ENCODE measurements at regions not wholly inside any gene's neighbourhood (a gene's known extent, or its start where the extent isn't known, plus 50 kb on each side); places are given as distances from the start of the nearest gene placed in this dataset.

DNA sequence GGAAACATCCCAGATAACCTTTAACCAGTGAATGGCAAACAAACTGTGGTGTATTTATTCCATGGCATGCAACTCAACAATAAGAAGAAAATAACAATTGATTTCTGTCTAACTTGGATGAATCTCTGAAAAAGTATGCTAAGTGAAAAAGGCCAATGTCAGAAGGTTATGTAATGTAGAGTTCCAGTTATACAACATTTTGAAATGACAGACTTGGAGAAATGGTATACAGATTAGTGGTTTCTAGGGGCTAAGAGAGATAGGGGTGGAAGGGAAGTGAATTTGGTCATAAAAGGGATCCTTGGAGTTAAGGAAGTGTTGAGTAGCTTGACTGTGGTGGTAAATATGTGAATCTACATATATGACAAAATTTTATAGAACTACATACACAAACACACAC is 269.4 kb upstream of the SUCLG2 start:
- H3K9me3 ChIP-seq = no peaks in the 10 kb centered on the region
- POLR2A ChIA-PET = no interaction called here
- no peak overlapping the region for H3K4me2 ChIP-seq
- CTCF ChIA-PET = no interaction called here
- DNase-seq (ENCODE audit: low read depth in 1 of 2, low spot score in 1 of 2) (no peak), FAIRE-seq (no peak), ATAC-seq (no peak)
- H3K4me1 ChIP-seq = no peaks in the 10 kb centered on the region
- TF ChIP-seq ZFP36 (IDR thresholded peaks at IDR 0.05; ENCODE audit: borderline replicate concordance, partially characterized antibody) (no peak), RNF2 (IDR thresholded peaks at IDR 0.05; ENCODE audit: borderline replicate concordance, low read depth) (no peak), CHD4 (IDR thresholded peaks at IDR 0.05; ENCODE audit: borderline replicate concordance) (no peak), EP300 (IDR thresholded peaks at IDR 0.05) (no peak)
- TF ChIP-seq, protein P1, sequence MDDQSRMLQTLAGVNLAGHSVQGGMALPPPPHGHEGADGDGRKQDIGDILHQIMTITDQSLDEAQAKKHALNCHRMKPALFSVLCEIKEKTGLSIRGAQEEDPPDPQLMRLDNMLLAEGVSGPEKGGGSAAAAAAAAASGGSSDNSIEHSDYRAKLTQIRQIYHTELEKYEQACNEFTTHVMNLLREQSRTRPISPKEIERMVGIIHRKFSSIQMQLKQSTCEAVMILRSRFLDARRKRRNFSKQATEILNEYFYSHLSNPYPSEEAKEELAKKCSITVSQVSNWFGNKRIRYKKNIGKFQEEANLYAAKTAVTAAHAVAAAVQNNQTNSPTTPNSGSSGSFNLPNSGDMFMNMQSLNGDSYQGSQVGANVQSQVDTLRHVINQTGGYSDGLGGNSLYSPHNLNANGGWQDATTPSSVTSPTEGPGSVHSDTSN (IDR thresholded peaks at IDR 0.05) = no peak
- TF ChIP-seq, protein P2, sequence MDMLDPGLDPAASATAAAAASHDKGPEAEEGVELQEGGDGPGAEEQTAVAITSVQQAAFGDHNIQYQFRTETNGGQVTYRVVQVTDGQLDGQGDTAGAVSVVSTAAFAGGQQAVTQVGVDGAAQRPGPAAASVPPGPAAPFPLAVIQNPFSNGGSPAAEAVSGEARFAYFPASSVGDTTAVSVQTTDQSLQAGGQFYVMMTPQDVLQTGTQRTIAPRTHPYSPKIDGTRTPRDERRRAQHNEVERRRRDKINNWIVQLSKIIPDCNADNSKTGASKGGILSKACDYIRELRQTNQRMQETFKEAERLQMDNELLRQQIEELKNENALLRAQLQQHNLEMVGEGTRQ (IDR thresholded peaks at IDR 0.05) = no peak
- TF ChIP-seq, protein P3, sequence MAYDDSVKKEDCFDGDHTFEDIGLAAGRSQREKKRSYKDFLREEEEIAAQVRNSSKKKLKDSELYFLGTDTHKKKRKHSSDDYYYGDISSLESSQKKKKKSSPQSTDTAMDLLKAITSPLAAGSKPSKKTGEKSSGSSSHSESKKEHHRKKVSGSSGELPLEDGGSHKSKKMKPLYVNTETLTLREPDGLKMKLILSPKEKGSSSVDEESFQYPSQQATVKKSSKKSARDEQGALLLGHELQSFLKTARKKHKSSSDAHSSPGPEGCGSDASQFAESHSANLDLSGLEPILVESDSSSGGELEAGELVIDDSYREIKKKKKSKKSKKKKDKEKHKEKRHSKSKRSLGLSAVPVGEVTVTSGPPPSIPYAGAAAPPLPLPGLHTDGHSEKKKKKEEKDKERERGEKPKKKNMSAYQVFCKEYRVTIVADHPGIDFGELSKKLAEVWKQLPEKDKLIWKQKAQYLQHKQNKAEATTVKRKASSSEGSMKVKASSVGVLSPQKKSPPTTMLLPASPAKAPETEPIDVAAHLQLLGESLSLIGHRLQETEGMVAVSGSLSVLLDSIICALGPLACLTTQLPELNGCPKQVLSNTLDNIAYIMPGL (CRISPR knock-in tag; IDR thresholded peaks at IDR 0.05; ENCODE audit: borderline replicate concordance) = no peak
- H3K27ac ChIP-seq = no peak overlapping the region
- no peak overlapping the region for H3K4me3 ChIP-seq

DNA sequence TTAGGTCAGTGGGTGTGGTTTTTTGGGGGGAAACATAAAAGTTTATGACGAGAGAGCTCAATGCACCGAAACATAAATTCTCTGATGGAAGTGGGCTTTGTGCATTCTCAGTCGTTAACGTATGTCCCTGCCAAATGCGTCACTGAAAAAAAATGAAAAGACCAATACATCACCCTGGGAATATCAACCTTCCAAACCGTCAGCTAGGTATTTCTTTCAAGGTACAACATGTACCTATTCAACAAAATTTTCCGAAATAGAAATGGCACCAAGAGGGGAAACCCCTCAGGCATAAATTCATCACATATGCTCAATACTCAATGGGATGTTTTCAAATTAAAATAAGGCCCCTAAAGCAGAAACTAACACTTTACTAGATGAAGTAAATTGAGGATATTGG is 266.6 kb upstream of the SUCLG2 start:
- TF ChIP-seq, protein P4, sequence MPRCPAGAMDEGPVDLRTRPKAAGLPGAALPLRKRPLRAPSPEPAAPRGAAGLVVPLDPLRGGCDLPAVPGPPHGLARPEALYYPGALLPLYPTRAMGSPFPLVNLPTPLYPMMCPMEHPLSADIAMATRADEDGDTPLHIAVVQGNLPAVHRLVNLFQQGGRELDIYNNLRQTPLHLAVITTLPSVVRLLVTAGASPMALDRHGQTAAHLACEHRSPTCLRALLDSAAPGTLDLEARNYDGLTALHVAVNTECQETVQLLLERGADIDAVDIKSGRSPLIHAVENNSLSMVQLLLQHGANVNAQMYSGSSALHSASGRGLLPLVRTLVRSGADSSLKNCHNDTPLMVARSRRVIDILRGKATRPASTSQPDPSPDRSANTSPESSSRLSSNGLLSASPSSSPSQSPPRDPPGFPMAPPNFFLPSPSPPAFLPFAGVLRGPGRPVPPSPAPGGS (IDR thresholded peaks at IDR 0.05) = no peak
- TF ChIP-seq HEYL (CRISPR knock-in tag; IDR thresholded peaks at IDR 0.05) (no peak), ZNF302 (CRISPR knock-in tag; IDR thresholded peaks at IDR 0.05) (no peak), FOSL2 (IDR thresholded peaks at IDR 0.05) (no peak), FOSL2 (CRISPR knock-in tag; IDR thresholded peaks at IDR 0.05) (no peak), EHMT2 (IDR thresholded peaks at IDR 0.05; ENCODE audit: low read depth) (no peak), RFX5 (IDR thresholded peaks at IDR 0.05) (no peak), ZFP36 (IDR thresholded peaks at IDR 0.05; ENCODE audit: borderline replicate concordance, partially characterized antibody) (no peak), CBX2 (IDR thresholded peaks at IDR 0.05; ENCODE audit: borderline replicate concordance, low read depth) (no peak), ZC3H11A (IDR thresholded peaks at IDR 0.05) (no peak), FOSB (CRISPR knock-in tag; IDR thresholded peaks at IDR 0.05) (no peak), RNF2 (IDR thresholded peaks at IDR 0.05; ENCODE audit: borderline replicate concordance, low read depth) (no peak), KDM5A (IDR thresholded peaks at IDR 0.05) (no peak), JUN (IDR thresholded peaks at IDR 0.05) (no peak), MAZ (IDR thresholded peaks at IDR 0.05; ENCODE audit: borderline replicate concordance, low read depth, low read length) (no peak), PHF8 (IDR thresholded peaks at IDR 0.05; ENCODE audit: borderline replicate concordance, low read depth) (no peak), POLR2A (IDR thresholded peaks at IDR 0.05; ENCODE audit: low read length) (no peak)
- TF ChIP-seq, protein P5, sequence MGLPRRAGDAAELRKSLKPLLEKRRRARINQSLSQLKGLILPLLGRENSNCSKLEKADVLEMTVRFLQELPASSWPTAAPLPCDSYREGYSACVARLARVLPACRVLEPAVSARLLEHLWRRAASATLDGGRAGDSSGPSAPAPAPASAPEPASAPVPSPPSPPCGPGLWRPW (IDR thresholded peaks at IDR 0.05) = no peak
- ChIA-PET POLR2A (no interaction called here), CTCF (no interaction called here)
- Histone ChIP-seq H3K27ac (no peak overlapping the region), H3K9me3 (no peaks in the 10 kb centered on the region), H3K4me1 (no peaks in the 10 kb centered on the region), H3K4me3 (no peak overlapping the region), H3K4me2 (no peak overlapping the region)
- 59% methylated on average over 7 of the region's 7 CpGs for WGBS (ENCODE audit: missing lambda C conversion rate)
- ATAC-seq (no peak), DNase-seq (ENCODE audit: low read depth in 1 of 2, low spot score in 1 of 2) (no peak), FAIRE-seq (no peak)

Data from A549 (cell line).